ENCODE measurements at regions not wholly inside any gene's neighbourhood (a gene's known extent, or its start where the extent isn't known, plus 50 kb on each side); places are given as distances from the start of the nearest gene placed in this dataset.

GRCh38 chr2:78585871-78586270 lies 439.6 kb upstream of the REG3G start:
- DNase-seq (ENCODE audit: low read depth), result no peak

DNA sequence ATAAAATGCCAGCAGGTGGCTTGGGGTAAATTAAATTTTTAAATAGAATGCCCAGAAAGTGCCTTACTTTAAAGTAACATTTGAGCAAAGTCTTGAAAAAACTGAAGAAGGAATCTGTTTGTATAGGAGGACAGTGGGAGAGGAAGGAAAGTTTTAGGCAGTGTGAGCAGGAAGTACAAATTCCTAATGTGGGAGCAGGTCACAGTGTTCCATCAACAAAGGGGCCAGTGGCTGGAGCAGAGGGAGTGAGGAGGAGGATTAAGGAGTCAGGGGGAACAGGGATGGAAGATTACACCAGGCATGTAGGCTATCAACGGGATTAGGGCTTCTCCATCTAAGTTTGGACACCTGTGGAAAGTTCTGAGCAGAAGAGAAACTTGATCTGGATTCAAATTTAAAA lies 439.2 kb upstream of the REG3G start:
- DNase-seq (ENCODE audit: low read depth), result no peak

- DNase-seq (ENCODE audit: low read depth), result no peak
These were observed 435.6 kb upstream of the REG3G start for GRCh38 chr2:78589871-78590270.

DNA sequence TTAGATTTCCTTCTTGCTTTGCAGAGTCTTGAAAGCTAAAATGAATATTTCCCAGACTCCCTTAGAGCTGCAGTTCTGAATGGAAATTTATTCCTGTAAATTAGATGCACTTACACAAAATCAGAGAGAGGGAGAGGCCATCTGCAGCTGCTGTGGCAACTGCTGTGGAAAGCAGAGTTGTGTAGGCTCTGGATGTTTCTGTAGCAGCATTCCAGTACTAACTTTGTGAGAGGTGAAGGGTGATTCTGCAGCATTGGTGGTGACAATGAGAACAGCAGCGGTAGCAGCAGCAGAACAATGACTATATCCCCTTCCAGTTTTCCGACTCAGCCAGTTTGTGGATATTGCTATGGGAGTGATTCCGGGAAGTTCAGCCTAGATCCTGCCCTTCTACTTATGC lies 433.0 kb upstream of the REG3G start:
- DNase-seq (ENCODE audit: low read depth), result no peak

DNA sequence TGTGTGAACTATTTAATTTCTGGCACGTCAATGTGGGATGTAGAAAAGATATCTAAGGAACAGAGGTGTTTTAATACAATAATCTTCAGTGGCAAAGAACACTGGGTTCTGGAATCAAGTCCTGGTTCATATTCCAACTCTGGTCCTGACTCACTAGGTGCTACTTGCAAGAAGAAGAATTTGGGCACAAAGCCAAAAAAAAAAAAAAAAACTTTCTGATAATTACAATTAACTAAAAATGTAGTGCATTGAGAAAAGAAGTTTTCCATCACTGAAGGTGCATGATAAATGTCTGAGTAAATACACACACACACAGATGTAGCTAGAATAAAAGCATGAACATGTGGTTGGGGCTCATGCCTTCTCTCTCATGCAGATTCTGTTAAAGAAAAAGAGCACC lies 424.4 kb upstream of the REG3G start:
- no peak for DNase-seq (ENCODE audit: low read depth)

DNA sequence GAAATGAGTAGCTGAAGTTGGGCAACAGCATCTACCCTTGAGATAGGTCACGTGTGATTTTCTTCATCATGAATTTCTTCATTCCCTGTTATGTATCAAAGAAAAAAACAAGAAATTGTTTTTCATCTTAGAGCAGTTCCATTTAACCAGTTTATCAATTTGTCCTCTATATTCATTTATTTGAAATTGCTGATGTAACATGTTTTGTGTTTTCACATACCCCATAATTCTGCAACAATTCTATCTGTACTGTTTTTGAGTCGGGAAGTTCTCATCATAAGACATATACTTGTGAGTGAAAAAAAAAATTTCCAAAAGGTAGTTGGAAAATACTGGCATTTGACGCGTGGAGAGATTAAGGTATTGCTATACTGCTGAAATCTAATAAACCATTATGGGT lies 422.6 kb upstream of the REG3G start:
- no peak for DNase-seq (ENCODE audit: low read depth)

DNA sequence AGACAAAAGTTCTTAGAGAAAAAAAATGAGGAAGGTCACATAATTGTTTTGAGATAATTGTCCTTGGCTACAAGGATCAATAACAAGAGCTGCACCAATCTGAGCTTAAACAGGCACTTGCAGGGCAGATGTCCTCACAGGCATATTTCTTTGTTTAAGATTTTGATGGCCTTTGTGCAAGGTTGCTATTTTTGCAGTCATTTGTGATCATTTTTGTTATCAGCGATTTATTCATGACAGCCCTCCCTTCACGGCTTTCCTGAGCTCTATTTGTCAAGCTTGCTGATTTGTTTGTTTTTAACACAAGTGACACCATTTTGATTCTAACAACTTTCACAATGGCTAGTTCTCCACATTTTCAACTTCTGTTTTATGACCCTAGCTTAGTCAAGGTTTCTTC lies 418.6 kb upstream of the REG3G start:
- DNase-seq (ENCODE audit: low read depth), result no peak

DNA sequence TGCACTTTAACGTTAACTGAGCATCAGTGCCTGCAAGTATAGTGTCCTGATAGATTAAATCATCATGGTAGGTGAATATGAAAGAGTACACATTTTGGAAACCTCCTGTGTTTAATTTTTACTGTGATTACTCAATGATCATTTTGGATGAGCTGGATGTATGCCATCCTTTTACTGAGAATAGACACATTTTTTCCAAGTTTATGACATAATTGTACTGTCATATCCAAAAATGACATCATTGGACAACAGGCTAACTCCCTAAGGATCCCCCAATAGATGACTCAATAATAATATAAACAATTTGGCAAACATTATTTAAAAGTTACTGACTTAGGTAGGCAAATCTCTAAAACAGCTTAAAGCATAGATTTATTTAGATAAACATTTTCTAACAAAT lies 410.8 kb upstream of the REG3G start:
- DNase-seq (ENCODE audit: low read depth), result no peak

DNA sequence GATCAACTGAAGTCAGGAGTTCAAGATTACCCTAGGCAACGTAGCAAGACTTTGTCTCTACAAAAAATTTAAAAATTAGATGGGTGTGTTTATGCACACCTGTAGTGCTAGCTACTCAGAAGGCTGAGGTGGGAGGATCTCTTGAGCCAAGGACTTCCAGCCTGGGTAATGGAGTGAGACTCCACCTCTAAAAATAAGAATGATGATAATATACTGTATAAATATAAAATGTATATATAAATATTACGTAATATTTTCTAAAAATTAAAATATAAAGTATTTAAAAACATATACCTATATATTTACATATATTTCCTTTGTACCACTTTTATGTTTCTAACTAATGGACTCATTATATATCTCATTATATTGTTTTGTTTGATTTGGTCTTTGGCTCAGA lies 409.5 kb upstream of the REG3G start:
- no peak for DNase-seq (ENCODE audit: low read depth)

GRCh38 chr2:78634425-78634824 lies 391.1 kb upstream of the REG3G start:
- no peak for DNase-seq (ENCODE audit: low read depth)

- DNase-seq (ENCODE audit: low read depth), result peak; percentile 37
These were observed 380.6 kb upstream of the REG3G start for GRCh38 chr2:78644854-78645253.

- no peak for DNase-seq (ENCODE audit: low read depth)
These were observed 378.8 kb upstream of the REG3G start for GRCh38 chr2:78646533-78647364.

DNA sequence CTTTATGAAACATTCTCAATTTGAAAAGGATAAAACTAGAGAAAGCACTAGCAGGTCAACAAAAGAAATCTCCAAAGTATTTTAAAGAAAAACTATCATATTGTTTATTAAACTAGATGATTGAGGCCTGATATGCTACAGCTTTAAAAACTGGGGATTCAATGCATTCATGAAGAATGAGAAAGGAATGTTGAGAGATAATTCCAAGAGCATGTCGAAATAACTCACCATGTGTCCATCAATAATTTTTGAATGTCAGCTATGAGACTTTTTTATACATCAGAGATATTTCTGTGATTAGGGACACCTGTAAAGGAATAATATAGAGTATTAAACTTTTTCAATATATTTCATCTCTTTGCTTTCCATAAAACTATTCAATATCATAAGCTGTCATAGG lies 376.9 kb upstream of the REG3G start:
- DNase-seq (ENCODE audit: low read depth), result no peak

GRCh38 chr2:78654941-78655340 lies 370.6 kb upstream of the REG3G start:
- DNase-seq (ENCODE audit: low read depth), result no peak

DNA sequence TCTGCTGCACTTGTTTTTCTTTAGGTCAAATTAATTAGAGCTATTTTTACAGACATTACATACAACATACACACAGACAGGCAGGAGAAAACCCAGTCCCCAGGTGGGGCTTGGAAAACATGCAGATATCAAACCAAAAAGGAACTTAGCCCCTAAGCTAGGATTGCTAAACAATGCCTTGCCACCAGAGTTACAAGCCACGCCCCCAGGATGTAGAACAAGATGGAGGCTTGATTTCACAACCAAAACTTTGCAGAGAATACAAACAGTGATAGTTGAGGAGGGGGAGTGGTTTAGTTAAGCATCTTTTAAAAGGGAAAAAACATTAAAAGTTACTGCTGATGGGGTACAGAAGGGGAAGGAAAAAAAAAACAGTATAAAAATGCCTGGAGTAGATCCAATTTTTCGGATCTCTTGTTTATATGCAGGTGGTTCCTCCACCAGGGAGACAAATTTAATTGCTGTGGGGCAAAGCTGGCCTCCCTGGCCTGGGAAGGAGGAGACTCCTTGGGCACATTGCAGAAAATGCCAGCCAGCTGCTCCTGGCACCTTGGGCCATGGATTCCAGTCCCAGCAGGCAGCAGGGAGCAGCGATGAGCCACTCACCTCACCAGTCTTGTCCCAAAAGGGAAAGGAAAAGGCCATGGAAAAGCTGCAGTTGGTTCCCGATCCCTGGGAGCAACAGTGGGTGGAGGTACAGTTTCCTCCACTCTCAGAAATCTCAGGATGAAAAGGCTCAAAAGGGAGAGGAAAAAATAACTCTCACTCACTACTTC lies 348.4 kb upstream of the REG3G start:
- peak; percentile 41 for DNase-seq (ENCODE audit: low read depth)

DNA sequence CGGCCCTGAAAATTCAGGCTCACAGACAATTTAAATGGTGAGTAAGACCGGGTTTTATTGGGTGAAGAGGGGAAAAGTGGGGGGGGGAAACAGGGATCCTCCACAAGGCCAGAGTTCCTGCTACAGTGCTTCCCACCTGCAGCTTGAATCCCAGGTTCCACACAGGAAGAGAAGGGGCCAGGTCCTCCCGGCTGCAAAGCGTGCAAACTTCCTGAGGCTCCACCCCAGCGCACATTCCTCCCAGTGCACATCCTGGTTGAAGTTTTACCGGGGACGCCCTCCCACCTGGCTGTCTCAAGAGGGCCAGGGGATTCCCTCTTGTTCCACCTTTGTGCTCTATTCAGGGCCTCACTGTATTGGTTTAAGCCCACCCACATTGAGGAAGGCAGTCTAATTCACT lies 347.7 kb upstream of the REG3G start:
- DNase-seq (ENCODE audit: low read depth), result no peak

GRCh38 chr2:78681386-78681785 lies 344.1 kb upstream of the REG3G start:
- no peak for DNase-seq (ENCODE audit: low read depth)

DNA sequence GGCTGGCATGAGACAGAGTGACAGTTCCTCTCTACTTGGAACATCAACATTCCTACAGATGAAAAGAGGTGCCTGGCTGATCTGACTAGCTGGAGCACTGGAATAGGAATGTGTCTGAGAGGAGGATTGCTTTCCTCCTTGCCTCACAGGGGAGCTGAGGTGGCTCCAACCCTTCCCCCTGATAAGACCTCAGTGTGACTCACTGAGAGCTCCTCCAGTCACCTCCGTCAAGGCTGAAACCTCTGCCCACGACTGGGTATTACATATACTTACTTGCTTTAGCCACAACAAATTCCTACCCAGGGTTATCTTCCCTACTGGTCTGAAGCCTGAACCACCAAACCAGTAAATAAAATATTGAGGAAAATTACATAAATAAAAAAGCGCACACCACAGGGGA lies 342.7 kb upstream of the REG3G start:
- peak; percentile 63 for DNase-seq (ENCODE audit: low read depth)

- no peak for DNase-seq (ENCODE audit: low read depth)
These were observed 338.8 kb upstream of the REG3G start for GRCh38 chr2:78686625-78687153.

- DNase-seq (ENCODE audit: low read depth), result no peak
These were observed 325.8 kb upstream of the REG3G start for GRCh38 chr2:78699696-78700095.

GRCh38 chr2:78701546-78701945 lies 324.0 kb upstream of the REG3G start:
- no peak for DNase-seq (ENCODE audit: low read depth)

DNA sequence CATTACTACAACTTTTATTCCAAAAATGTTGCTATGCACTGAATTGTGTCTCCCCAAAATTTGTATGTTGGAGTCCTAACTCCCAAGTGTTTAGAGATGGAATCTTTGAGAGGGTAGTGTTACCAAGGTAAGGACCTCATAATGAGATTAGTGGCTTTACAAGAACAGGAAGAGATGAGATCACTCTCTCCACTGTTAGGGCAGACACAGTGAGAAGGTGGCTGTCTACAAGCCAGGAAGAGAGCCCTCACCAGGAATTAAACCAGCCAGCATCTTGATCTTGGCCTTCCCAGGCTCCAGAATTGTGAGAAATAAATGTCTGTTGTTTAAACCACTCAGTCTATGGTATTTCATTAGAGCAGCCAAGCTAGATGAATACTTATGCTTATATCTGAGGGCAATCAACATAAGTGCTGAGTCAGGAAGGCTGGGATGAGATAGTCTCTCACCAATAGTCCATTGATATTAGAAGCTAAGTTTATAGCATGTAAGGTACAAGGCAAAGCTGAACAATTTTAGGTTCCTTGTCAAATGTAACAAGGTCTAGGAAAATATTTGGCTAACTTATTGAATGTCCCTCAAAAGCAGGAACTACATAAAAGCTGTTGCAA lies 317.6 kb upstream of the REG3G start:
- DNase-seq (ENCODE audit: low read depth), result no peak
